Fibroblast of the aortic adventitia (primary cell): ENCODE measurements at regions not wholly inside any gene's neighbourhood (a gene's known extent, or its start where the extent isn't known, plus 50 kb on each side); places are given as distances from the start of the nearest gene placed in this dataset.
"Not testable (repeated sequence)": the region's sequence is repeated elsewhere in the genome, so short reads cannot be mapped to it uniquely, and the experiment has no call there.

ENCODE experiments used
- DNase-seq: peaks from one replicate; pipeline ENCODE4 v3.0.0-alpha.2; 2010; ENCODE audit warnings: low read depth
- H3K4me3 ChIP-seq: 2 replicates; pipeline ENCODE4 v1.5.1; 2011; ENCODE audit warnings: low read depth, mild to moderate bottlenecking, control low read depth, low read length, moderate library complexity
- CTCF ChIP-seq: IDR thresholded peaks from 2 replicates; pipeline ENCODE4 v1.5.1; 2011; ENCODE audit warnings: mild to moderate bottlenecking, low read length, control low read depth, inconsistent platforms; ENCODE audit not compliant: insufficient read depth

GRCh38 chr11:60592601-60593000 lies 77.4 kb downstream of the MS4A13 start:
- TF ChIP-seq CTCF: no peak
- H3K4me3 ChIP-seq: no peak overlapping the region
- DNase-seq: no peak

GRCh38 chr11:60594998-60595642 lies 79.9 kb downstream of the MS4A13 start:
- no peak for TF ChIP-seq CTCF

GRCh38 chr11:60607483-60607882 lies 91.9 kb upstream of the MS4A8 start:
- no peak for TF ChIP-seq CTCF
- H3K4me3 ChIP-seq: no peak overlapping the region
- no peak for DNase-seq

More at GRCh38 chr11:60594998-60595642, 79.9 kb downstream of the MS4A13 start:
- no peak for DNase-seq
- H3K4me3 ChIP-seq: no peak overlapping the region

- no peak for DNase-seq
- H3K4me3 ChIP-seq: no peak overlapping the region
- no peak for TF ChIP-seq CTCF
These were observed 89.8 kb upstream of the MS4A8 start for GRCh38 chr11:60609632-60610031.

- H3K4me3 ChIP-seq: no peak overlapping the region
- no peak for DNase-seq
- no peak for TF ChIP-seq CTCF
These were observed 88.7 kb upstream of the MS4A8 start for GRCh38 chr11:60610702-60611101.

- TF ChIP-seq CTCF: no peak
These were observed 83.9 kb upstream of the MS4A8 start for GRCh38 chr11:60615497-60615896.

GRCh38 chr11:60621940-60622339 lies 77.5 kb upstream of the MS4A8 start:
- H3K4me3 ChIP-seq, DNase-seq: not testable (repeated sequence)

More at GRCh38 chr11:60615497-60615896, 83.9 kb upstream of the MS4A8 start:
- no peak for DNase-seq
- H3K4me3 ChIP-seq: no peak overlapping the region

GRCh38 chr11:60622776-60623175 lies 76.6 kb upstream of the MS4A8 start:
- not testable (repeated sequence) for H3K4me3 ChIP-seq, DNase-seq
